ENCODE measurements at regions not wholly inside any gene's neighbourhood (a gene's known extent, or its start where the extent isn't known, plus 50 kb on each side); places are given as distances from the start of the nearest gene placed in this dataset.

GRCh38 chr2:75278314-75278713 lies 79.0 kb upstream of the TACR1 start:
- Histone ChIP-seq H3K27me3 (no peaks in the 10 kb centered on the region), H3K9me3 (no peaks in the 10 kb centered on the region), H3K4me3 (ENCODE audit: low read depth in 1 of 2, low read length in 1 of 2) (no peak overlapping the region), H3K27ac (no peak overlapping the region), H3K4me1 (ENCODE audit: control insufficient read depth in 1 of 2, insufficient read depth in 1 of 2, low read depth in 1 of 2, low read length in 1 of 2) (no peaks in the 10 kb centered on the region), H3K36me3 (no peaks in the 10 kb centered on the region)
- TF ChIP-seq CTCF (IDR thresholded peaks at IDR 0.05), result no peak

- Histone ChIP-seq H3K4me1 (ENCODE audit: control insufficient read depth in 1 of 2, insufficient read depth in 1 of 2, low read depth in 1 of 2, low read length in 1 of 2) (no peaks in the 10 kb centered on the region), H3K9me3 (no peaks in the 10 kb centered on the region), H3K4me3 (ENCODE audit: low read depth in 1 of 2, low read length in 1 of 2) (no peak overlapping the region), H3K36me3 (no peaks in the 10 kb centered on the region), H3K27ac (no peak overlapping the region), H3K27me3 (no peaks in the 10 kb centered on the region)
- no peak for TF ChIP-seq CTCF (IDR thresholded peaks at IDR 0.05)
Measured at GRCh38 chr2:75277111-75277510, 77.8 kb upstream of the TACR1 start.

GRCh38 chr2:75276093-75277029 lies 77.0 kb upstream of the TACR1 start:
- no peaks in the 10 kb centered on the region for H3K27me3 ChIP-seq
- H3K36me3 ChIP-seq, result no peaks in the 10 kb centered on the region
- H3K4me1 ChIP-seq (ENCODE audit: control insufficient read depth in 1 of 2, insufficient read depth in 1 of 2, low read depth in 1 of 2, low read length in 1 of 2), result no peaks in the 10 kb centered on the region
- TF ChIP-seq CTCF (IDR thresholded peaks at IDR 0.05), result no peak
- H3K9me3 ChIP-seq, result no peaks in the 10 kb centered on the region
- H3K4me3 ChIP-seq (ENCODE audit: low read depth in 1 of 2, low read length in 1 of 2), result no peak overlapping the region
- no peak overlapping the region for H3K27ac ChIP-seq

- TF ChIP-seq CTCF (IDR thresholded peaks at IDR 0.05), result no peak
- no peaks in the 10 kb centered on the region for H3K4me1 ChIP-seq (ENCODE audit: control insufficient read depth in 1 of 2, insufficient read depth in 1 of 2, low read depth in 1 of 2, low read length in 1 of 2)
- no peaks in the 10 kb centered on the region for H3K36me3 ChIP-seq
- H3K27ac ChIP-seq, result no peak overlapping the region
- no peak overlapping the region for H3K4me3 ChIP-seq (ENCODE audit: low read depth in 1 of 2, low read length in 1 of 2)
- H3K27me3 ChIP-seq, result no peaks in the 10 kb centered on the region
- no peaks in the 10 kb centered on the region for H3K9me3 ChIP-seq
Measured at GRCh38 chr2:75274936-75275335, 75.6 kb upstream of the TACR1 start.

- no peaks in the 10 kb centered on the region for H3K9me3 ChIP-seq
- TF ChIP-seq CTCF (IDR thresholded peaks at IDR 0.05), result no peak
- H3K27me3 ChIP-seq, result no peaks in the 10 kb centered on the region
- H3K4me3 ChIP-seq (ENCODE audit: low read depth in 1 of 2, low read length in 1 of 2), result no peak overlapping the region
- H3K27ac ChIP-seq, result no peak overlapping the region
- H3K4me1 ChIP-seq (ENCODE audit: control insufficient read depth in 1 of 2, insufficient read depth in 1 of 2, low read depth in 1 of 2, low read length in 1 of 2), result no peaks in the 10 kb centered on the region
- no peaks in the 10 kb centered on the region for H3K36me3 ChIP-seq
Measured at GRCh38 chr2:75268112-75268511, 68.8 kb upstream of the TACR1 start.

Data from neutrophil (primary cell).